ENCODE measurements at regions not wholly inside any gene's neighbourhood (a gene's known extent, or its start where the extent isn't known, plus 50 kb on each side); places are given as distances from the start of the nearest gene placed in this dataset.
"Not testable (repeated sequence)": the region's sequence is repeated elsewhere in the genome, so short reads cannot be mapped to it uniquely, and the experiment has no call there.

GRCh38 chr1:89436856-89437255 is 73.0 kb downstream of the GBP6 start:
- no peak for DNase-seq

DNA sequence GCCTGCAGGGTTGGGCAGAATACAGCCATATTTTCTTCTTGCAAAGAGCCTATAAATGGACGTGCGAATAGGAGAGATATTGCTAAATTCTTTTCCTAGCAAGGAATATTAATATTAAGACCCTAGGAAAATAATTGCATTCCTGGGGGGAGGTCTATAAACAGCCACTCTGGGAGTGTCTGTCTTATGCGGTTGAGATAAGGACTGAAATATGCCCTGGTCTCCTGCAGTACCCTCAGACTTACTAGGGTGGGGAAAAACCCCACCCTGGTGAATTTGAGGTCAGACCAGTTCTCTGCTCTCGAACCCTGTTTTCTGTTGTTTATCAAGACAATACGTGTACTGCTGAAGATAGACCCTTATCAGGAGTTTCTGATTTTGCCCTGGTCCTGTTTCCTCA is 74.4 kb downstream of the GBP6 start:
- DNase-seq, result not testable (repeated sequence)

DNA sequence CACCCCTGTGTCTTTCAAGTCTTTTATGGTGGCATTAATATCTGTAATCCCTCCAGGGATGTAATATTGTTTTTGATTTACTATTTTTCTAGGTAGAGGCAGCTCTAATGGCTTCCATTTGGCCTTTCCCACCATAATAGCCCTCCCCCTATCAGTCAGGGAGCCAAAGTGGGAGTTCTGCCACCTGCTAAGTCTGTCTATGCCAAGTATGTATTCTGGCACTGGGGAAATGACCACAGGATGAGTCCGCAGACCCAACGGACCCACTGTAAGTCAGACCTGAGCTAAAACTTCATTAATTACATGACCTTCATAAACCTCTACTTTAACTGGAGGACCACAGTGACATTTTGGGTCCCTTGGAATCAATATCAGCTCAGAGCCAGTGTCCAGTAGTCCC is 77.1 kb downstream of the GBP6 start:
- no peak for DNase-seq

- no peak for DNase-seq
Measured at GRCh38 chr1:89444791-89445190, 79.8 kb upstream of the LRRC8B start.

DNA sequence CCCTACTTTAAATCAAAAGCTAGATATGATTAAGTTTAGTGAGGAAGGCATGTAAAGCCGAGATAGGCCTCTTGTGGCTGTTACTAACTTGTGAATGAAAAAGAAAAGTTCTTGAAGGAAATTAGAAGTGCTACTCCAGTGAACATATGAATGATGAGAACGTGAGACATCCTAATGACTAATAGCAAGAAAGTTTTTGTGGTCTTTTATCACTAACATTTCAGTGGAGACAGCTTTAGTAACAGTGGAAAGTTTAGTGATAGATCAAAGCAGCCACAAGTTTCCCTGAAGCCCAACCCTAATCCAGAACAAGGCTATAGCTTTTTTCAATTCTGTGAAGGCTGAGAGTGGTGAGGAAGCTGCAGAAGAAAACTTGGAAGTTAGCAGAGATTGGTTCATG is 73.6 kb upstream of the LRRC8B start:
- DNase-seq, result peak; percentile 18

DNA sequence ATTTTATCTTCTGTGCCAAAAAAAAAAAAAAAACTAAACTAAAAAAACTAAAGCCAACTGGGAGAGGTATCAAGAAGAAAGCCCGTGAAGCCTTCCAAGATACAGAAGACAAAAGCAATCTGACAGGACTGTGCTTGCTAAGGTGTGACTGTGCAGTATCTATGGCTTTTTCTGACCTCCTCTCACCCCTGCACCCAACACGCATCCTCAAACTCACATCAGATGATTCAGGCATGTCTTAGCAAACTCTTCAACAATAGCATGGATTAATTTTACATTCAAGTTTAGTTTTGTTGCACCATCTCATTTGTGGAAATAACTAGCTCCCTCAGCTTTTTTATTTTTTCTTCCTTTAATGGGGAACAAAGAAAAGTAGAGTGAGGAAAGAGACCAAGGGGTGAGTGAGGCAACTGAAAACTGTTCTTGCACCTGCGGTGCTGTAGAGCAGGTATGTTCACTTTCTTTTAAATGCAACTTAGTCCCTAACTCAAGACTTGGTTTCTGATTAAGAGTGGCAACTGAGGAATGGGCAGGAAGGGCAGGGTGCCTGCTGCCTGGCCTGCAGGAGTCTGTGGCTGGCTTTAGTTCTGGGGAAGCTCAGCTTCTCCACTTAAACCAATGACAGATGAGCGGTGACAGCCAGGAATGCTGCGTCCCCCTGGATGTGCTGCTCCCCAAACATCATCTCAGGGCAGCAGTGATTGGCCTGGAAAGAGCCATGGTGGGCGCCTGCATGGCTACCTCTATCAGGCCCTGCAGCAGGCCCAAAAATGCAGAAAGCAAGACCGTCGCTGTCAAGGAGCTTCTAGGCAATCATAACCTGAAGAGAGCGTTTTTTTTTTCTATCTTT is 71.3 kb upstream of the LRRC8B start:
- DNase-seq, result no peak

- peak; percentile 34 for DNase-seq
Measured at GRCh38 chr1:89454845-89455521, 69.6 kb upstream of the LRRC8B start.

DNA sequence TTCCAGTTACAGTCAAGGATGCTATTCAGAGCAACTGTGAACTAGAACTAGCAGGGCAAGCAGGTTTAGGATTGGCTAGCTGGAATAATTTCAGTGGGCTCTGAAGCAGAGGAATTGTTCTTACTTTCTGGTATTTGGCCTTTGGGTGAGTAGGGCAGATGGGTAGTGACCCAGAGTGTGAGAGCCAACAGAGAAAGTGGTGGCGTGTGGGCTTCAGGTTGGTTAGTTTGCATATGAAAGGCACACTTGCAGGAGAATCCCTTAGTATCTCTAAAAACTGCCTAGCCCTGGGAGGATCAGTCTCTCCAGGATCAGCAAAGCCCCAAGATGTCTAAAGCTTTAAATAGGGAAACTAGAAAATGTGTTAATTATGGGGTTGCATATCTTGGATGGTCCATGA is 67.6 kb upstream of the LRRC8B start:
- DNase-seq, result no peak

GRCh38 chr1:89459081-89459480 is 65.5 kb upstream of the LRRC8B start:
- no peak for DNase-seq

GRCh38 chr1:89460325-89460724 is 64.3 kb upstream of the LRRC8B start:
- no peak for DNase-seq

- DNase-seq, result no peak
Measured at GRCh38 chr1:89462250-89462649, 62.4 kb upstream of the LRRC8B start.

DNA sequence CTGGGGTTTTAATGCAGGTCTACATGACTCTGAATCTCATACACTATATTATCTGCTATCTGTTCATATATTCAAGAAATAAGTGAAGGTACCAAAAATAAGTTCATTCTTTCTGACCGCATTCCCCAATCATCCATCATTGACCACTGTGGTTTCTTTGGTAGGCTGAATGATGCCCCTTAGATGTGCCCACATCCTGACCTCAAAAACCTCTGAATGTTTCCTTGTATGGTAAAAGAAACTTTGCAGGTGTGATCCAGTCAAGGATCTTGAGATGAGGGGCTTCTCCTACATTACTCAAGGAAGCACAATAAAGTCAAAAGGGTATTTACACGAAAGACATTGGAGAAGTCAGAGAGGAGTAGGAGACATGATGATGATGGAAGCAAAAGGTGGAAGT is 60.6 kb upstream of the LRRC8B start:
- DNase-seq, result no peak

DNA sequence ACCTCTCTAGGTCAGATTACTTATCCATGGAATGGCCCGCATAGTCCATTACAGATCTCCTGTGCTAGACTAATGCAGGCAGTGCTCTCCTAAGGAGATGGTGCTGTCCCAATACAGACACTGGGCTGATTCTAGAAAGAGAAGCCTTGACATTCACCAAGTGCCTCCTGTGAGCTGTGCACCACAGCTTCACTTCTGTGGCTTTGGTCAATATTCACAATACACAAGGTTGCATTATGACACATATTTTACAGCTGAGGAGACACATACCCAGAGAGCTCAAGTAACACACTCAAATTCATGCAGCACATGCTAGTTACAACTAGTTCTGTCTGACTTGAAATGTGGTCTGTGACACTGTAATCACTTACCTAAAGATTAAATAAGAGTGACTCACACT is 59.4 kb upstream of the LRRC8B start:
- no peak for DNase-seq

DNA sequence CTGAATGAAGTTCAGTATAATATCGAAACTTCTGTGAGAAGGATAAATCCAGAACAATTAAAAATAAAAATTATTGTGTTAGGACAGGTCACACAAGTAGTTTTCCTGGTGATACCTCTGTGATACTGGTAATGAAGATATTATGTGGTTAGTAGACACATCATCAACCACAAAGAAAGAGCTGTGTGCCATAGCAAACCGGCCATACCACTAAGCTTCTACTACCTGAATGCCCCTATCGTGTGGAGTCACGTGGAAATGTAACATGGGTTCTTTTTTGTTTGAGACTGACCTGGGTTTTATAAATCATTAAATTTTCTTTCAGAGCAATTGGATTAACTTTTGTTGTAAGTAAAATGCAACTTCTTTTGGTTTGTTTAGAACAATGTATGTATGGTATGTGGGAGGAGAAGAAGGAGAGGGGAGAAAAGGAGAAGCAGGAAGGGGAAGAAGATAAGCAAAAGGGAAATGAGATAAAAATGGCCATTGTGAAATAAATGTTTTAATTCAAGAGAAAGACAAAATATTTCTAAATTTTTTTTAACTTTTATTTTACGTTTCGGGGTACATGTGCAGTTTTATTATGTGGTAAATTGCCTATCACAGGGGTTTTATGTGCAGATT is 58.2 kb upstream of the LRRC8B start:
- no peak for DNase-seq

DNA sequence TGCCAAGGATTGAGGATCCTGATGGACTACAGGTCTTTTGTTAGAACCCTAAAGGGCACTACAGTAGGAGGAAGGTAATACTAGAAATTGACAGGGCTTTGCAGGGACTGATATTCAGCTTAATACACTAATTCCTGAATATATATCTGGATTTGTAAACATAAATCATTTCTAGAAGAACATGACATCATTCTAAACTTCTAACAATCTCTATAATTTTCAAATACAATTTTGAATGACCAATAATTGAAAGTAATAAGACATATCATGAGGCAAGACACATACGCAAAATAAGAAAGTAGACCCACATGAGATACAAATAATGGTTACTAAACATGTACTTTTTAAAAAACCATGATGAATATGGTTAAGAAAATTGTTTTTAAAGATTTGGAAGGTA is 52.4 kb upstream of the LRRC8B start:
- no peak for DNase-seq

- no peak for DNase-seq
Measured at GRCh38 chr1:89472886-89473417, 51.7 kb upstream of the LRRC8B start.
